ENCODE measurements at regions not wholly inside any gene's neighbourhood (a gene's known extent, or its start where the extent isn't known, plus 50 kb on each side); places are given as distances from the start of the nearest gene placed in this dataset.
"Not testable (repeated sequence)": the region's sequence is repeated elsewhere in the genome, so short reads cannot be mapped to it uniquely, and the experiment has no call there.

GRCh38 chr15:85256009-85256997 is 124.1 kb upstream of the AKAP13 start:
- DNase-seq; H3K9me3 ChIP-seq (ENCODE audit: severe bottlenecking); H3K36me3 ChIP-seq; H3K27ac ChIP-seq; H3K27me3 ChIP-seq (ENCODE audit: insufficient read depth, low read depth, severe bottlenecking); H3K4me3 ChIP-seq (ENCODE audit: low read depth, low read length): not testable (repeated sequence)

- H3K27ac ChIP-seq; H3K4me3 ChIP-seq (ENCODE audit: low read depth, low read length); H3K36me3 ChIP-seq; H3K9me3 ChIP-seq (ENCODE audit: severe bottlenecking); H3K27me3 ChIP-seq (ENCODE audit: insufficient read depth, low read depth, severe bottlenecking); DNase-seq: not testable (repeated sequence)
Observed at GRCh38 chr15:85258062-85258445, 122.3 kb upstream of the AKAP13 start.

- H3K27me3 ChIP-seq (ENCODE audit: insufficient read depth, low read depth, severe bottlenecking); DNase-seq; H3K36me3 ChIP-seq; H3K9me3 ChIP-seq (ENCODE audit: severe bottlenecking); H3K27ac ChIP-seq; H3K4me3 ChIP-seq (ENCODE audit: low read depth, low read length): not testable (repeated sequence)
Observed at GRCh38 chr15:85258559-85259209, 121.7 kb upstream of the AKAP13 start.

- not testable (repeated sequence) for DNase-seq; H3K4me3 ChIP-seq (ENCODE audit: low read depth, low read length); H3K36me3 ChIP-seq; H3K27me3 ChIP-seq (ENCODE audit: insufficient read depth, low read depth, severe bottlenecking); H3K27ac ChIP-seq; H3K9me3 ChIP-seq (ENCODE audit: severe bottlenecking)
Observed at GRCh38 chr15:85260526-85260925, 119.9 kb upstream of the AKAP13 start.

GRCh38 chr15:85262461-85263055 is 117.8 kb upstream of the AKAP13 start:
- H3K36me3 ChIP-seq; H3K4me3 ChIP-seq (ENCODE audit: low read depth, low read length); H3K27ac ChIP-seq; DNase-seq; H3K27me3 ChIP-seq (ENCODE audit: insufficient read depth, low read depth, severe bottlenecking); H3K9me3 ChIP-seq (ENCODE audit: severe bottlenecking): not testable (repeated sequence)

GRCh38 chr15:85263842-85264440 is 116.5 kb upstream of the AKAP13 start:
- not testable (repeated sequence) for H3K27me3 ChIP-seq (ENCODE audit: insufficient read depth, low read depth, severe bottlenecking); H3K27ac ChIP-seq; H3K4me3 ChIP-seq (ENCODE audit: low read depth, low read length); H3K9me3 ChIP-seq (ENCODE audit: severe bottlenecking); DNase-seq; H3K36me3 ChIP-seq

GRCh38 chr15:85264614-85265190 is 115.7 kb upstream of the AKAP13 start:
- not testable (repeated sequence) for H3K36me3 ChIP-seq; H3K9me3 ChIP-seq (ENCODE audit: severe bottlenecking); H3K27ac ChIP-seq; DNase-seq; H3K27me3 ChIP-seq (ENCODE audit: insufficient read depth, low read depth, severe bottlenecking); H3K4me3 ChIP-seq (ENCODE audit: low read depth, low read length)

- not testable (repeated sequence) for DNase-seq; H3K27ac ChIP-seq; H3K9me3 ChIP-seq (ENCODE audit: severe bottlenecking); H3K27me3 ChIP-seq (ENCODE audit: insufficient read depth, low read depth, severe bottlenecking); H3K36me3 ChIP-seq; H3K4me3 ChIP-seq (ENCODE audit: low read depth, low read length)
Observed at GRCh38 chr15:85267158-85267857, 113.1 kb upstream of the AKAP13 start.

- Histone ChIP-seq H3K27ac (no peak overlapping the region), H3K36me3 (no peaks in the 10 kb centered on the region), H3K9me3 (ENCODE audit: severe bottlenecking) (no peaks in the 10 kb centered on the region), H3K4me3 (ENCODE audit: low read depth, low read length) (no peak overlapping the region), H3K27me3 (ENCODE audit: insufficient read depth, low read depth, severe bottlenecking) (no peaks in the 10 kb centered on the region)
- DNase-seq: no peak
- TF ChIP-seq CTCF (IDR thresholded peaks at IDR 0.05; ENCODE audit: low read depth, low read length): no peak
Observed at GRCh38 chr15:85274315-85275050, 105.9 kb upstream of the AKAP13 start.
